ENCODE measurements at regions not wholly inside any gene's neighbourhood (a gene's known extent, or its start where the extent isn't known, plus 50 kb on each side); places are given as distances from the start of the nearest gene placed in this dataset.

DNA sequence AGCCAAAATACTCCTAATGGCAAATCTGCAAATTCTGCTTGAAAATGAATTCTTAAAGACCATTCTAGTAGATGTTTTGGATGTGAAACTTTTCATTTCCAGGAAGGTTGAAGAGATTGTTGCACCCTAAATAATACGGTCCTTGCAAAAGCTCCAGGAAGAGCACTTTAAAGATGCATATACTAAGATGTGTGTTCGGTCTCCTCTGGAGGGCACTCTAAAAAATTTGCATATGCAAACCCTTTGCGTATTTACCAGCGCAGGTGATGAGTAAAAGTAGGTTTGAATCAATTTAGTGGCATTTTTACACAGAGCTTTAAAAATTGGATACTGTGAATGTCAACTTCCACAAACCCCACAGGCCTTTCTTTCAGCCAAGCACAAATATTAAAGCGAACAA is 378.1 kb upstream of the SORCS1 start:
- Histone ChIP-seq H4K20me1 (replicated peaks; ENCODE audit: insufficient read depth) (no peaks in the 10 kb centered on the region), H3K4me1 (ENCODE audit: insufficient read depth) (peaks cover 16% of the 10 kb centered on the region), H3K79me2 (replicated peaks; ENCODE audit: insufficient read depth) (no peaks in the 10 kb centered on the region), H3K4me3 (no peak overlapping the region), H2AFZ (no peak overlapping the region), H3F3A (replicated peaks; ENCODE audit: low read depth) (no peaks in the 10 kb centered on the region), H3K27me3 (ENCODE audit: insufficient read depth) (no peaks in the 10 kb centered on the region), H3K4me2 (peak overlapping the region; percentile 41; the same call in 1 of the 2 replicates), H3K27ac (ENCODE audit: low read depth) (no peak overlapping the region), H3K9me2 (ENCODE audit: insufficient read depth) (no peaks in the 10 kb centered on the region), H3K36me3 (ENCODE audit: insufficient read depth) (no peaks in the 10 kb centered on the region)
- H3K9me3 Mint-ChIP-seq: no peaks in the 10 kb centered on the region
- peaks cover 27% of the 10 kb centered on the region for H3K4me1 Mint-ChIP-seq
- TF ChIP-seq, protein P1, sequence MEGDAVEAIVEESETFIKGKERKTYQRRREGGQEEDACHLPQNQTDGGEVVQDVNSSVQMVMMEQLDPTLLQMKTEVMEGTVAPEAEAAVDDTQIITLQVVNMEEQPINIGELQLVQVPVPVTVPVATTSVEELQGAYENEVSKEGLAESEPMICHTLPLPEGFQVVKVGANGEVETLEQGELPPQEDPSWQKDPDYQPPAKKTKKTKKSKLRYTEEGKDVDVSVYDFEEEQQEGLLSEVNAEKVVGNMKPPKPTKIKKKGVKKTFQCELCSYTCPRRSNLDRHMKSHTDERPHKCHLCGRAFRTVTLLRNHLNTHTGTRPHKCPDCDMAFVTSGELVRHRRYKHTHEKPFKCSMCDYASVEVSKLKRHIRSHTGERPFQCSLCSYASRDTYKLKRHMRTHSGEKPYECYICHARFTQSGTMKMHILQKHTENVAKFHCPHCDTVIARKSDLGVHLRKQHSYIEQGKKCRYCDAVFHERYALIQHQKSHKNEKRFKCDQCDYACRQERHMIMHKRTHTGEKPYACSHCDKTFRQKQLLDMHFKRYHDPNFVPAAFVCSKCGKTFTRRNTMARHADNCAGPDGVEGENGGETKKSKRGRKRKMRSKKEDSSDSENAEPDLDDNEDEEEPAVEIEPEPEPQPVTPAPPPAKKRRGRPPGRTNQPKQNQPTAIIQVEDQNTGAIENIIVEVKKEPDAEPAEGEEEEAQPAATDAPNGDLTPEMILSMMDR (conservative IDR thresholded peaks at IDR 0.05; ENCODE audit: low read depth in 2 of 2): no peak; a peak in 2 of 4 replicates
- TF ChIP-seq POLR2AphosphoS5 (IDR thresholded peaks at IDR 0.05; ENCODE audit: low read depth): no peak
- no peak for TF ChIP-seq ZNF331 (CRISPR knock-in tag; IDR thresholded peaks at IDR 0.05; ENCODE audit: low read depth)
- TF ChIP-seq NANOG (IDR thresholded peaks at IDR 0.05; ENCODE audit: borderline replicate concordance): no peak
- TF ChIP-seq STAT1 (IDR thresholded peaks at IDR 0.05; ENCODE audit: unreplicated experiment): no peak
- no peak for TF ChIP-seq EZH2 (IDR thresholded peaks at IDR 0.05; ENCODE audit: low read depth, unreplicated experiment)
- TF ChIP-seq ZNF462 (CRISPR knock-in tag; IDR thresholded peaks at IDR 0.05): no peak
- no peak for TF ChIP-seq EZH2phosphoT487 (IDR thresholded peaks at IDR 0.05; ENCODE audit: unreplicated experiment)
- no peak for TF ChIP-seq ETS1 (IDR thresholded peaks at IDR 0.05)
- no peak for TF ChIP-seq JUNB (IDR thresholded peaks at IDR 0.05; ENCODE audit: unreplicated experiment)
- TF ChIP-seq CREB1 (CRISPR knock-in tag; IDR thresholded peaks at IDR 0.05; ENCODE audit: low read depth): no peak
- TF ChIP-seq ZNF114 (CRISPR knock-in tag; IDR thresholded peaks at IDR 0.05): no peak
- no peak for TF ChIP-seq REST (IDR thresholded peaks at IDR 0.05; ENCODE audit: unreplicated experiment)
- ATAC-seq (peak; percentile 32; the same call in 2 of the 3 replicates), DNase-seq (ENCODE audit: low spot score) (peak; percentile 22)
- no peak overlapping the region for H3K4me3 Mint-ChIP-seq
- H3K36me3 Mint-ChIP-seq (ENCODE audit: low read depth): no peaks in the 10 kb centered on the region
- no peaks in the 10 kb centered on the region for H3K27me3 Mint-ChIP-seq (ENCODE audit: insufficient read depth, low read depth, poor library complexity)
- no peak overlapping the region; the same call in 1 of the 2 replicates for H3K27ac Mint-ChIP-seq

Data from GM23338 (cell line).